Ecto neural progenitor cell (in vitro differentiated cells): ENCODE measurements at regions not wholly inside any gene's neighbourhood (a gene's known extent, or its start where the extent isn't known, plus 50 kb on each side); places are given as distances from the start of the nearest gene placed in this dataset.

Source experiments
- DNase-seq: peaks from one replicate; pipeline ENCODE4 v3.0.0-alpha.2; 2018; ENCODE audit warnings: low spot score

DNA sequence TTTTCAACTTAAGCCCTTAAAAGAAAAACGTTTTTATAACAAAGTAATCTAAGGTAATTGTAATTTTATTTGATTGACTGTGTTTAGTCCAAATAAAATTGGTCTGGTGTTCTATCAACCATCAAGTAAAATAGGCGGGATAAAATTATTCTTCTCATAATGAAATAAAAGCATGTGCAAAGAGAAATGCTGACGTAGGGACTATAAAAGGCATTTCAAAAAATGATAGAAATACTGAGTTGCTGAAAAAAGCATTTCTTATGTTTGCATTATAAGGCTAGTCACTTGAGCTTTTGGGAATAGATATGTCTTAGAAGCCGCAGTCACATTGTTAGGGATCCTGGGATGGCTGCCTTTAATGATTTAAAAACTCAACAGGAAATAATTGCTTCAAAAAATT lies 608.0 kb upstream of the JAG1 start:
- no peak for DNase-seq

DNA sequence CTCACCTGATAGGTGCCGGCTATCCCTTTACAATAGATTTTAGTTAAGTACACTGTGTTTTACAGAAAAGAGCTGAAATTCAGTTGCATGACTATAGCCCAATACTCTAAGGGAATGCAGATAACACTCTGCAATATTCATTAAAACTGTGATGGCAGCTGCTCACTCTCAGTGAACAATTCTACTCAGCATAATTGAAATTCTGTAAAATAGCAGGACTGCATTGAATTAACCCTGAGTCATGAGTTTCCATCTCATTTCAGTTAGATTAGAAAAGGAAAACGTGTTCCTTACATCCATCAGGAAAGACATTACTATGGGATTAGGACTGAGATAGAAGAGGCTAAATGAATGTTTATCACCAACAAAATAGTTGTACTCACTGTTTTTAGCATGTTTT lies 613.3 kb upstream of the JAG1 start:
- no peak for DNase-seq

DNA sequence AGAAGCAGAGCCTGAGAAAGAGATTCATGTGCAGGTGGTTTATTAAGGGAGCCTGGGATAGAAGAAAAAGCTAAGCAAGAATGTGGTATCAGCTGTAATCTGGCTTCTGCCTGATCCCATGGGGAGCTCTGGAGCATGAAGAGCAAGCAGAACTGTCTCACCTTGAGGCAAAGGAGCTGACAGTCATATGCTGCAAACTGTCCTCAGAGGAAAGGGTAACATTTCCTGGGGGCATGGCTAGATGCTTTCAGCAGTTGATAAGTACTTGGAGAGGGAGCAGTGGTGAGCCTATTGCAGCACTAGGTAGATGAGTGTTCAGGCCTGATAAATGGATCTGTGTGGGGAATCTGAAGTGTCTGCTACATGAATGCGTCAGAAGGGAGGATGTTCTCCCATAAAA lies 621.5 kb upstream of the BTBD3 start:
- no peak for DNase-seq

DNA sequence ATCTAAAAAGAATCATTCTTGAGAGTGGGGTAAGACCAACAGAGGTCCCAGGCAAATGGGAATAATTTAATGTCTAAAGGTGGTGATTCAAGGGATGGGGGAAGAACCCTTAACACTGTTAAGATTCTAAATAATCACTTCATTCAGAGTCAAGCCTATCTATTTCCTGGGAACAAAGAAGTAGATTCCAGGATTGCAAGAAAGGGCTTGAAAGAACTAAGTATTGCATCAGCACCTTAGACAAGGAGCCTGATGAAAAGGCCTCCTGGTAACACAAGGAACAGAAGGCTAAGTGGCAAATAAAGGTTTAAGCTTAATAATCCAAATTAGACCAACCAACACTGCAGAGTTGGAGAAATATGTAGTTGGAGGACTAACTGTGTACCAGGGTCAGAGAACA lies 620.7 kb upstream of the BTBD3 start:
- DNase-seq: no peak

DNA sequence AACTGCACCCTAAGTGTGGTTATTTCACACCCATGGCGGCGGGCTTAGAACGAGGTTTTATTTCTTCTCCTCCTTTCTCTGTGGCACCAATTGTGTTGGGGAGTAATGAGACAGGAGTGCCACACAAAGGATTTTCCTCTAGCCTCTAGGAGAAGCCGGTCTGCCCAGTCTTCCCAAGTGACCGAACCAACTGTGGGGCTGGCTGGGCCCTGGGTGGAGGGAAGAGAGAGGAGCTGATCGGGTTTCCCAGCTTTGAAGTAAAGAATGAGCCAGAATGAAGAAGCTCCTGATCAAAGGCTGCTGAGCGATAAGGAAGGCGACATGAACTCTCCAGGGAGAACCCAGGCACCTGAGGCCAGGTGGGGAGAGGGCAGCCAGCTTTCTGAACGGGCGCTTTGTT lies 616.0 kb upstream of the BTBD3 start:
- DNase-seq: no peak

DNA sequence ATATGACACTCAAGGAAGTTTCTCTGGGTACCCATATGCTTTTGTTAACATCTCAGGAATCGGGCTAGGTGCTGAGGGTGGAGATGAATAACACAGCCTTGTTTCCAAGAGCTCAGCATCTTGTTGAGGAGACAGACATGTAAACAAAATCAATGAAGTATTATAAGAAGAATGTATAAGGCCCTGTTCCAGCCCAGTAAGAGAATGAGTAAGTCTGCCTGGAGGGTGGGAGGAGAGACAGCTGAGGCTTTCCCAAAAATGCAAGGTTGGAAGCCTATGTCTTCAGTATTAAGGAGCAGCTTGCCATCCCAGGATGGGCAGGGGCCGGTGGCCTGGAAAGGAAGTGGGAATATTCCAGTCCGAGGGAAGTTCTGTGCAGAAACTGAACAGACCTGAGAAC lies 615.3 kb upstream of the BTBD3 start:
- DNase-seq: no peak

DNA sequence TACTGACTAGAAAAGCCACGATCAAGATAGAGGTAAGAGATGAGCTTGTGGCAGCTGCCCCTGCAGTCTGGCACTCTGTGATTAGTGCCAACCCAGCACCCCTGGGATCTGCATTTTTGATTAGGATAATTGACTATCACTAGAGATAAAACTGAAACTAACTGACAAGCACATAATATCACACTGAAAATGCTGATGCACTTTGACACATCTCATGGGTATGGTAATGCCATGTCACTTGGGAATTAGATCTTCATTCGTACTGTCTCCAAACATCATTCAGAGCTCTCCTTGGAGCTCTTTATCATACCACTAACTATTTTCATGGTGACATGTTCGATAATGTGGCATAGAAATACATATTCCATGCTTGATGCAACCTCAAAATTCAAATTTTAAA lies 612.9 kb upstream of the BTBD3 start:
- no peak for DNase-seq

DNA sequence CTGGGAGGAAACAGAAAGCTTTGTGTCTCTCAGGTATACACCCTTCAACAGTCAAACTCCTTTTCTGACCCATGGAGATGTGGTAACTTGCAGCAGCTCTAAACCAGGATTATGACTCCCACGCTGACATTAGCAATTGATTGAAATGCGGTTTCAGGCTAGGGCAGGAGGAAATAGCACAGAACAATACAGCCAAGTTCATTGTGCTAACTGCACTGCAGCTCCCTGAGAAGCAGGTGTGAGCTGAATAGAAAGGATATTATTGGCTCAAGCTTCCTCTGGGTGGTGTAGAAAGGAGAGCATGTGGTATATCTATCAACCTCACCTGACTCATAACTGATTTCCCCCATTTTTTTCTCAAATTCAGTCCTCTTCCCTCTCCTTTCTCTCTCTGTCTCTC lies 612.3 kb upstream of the BTBD3 start:
- no peak for DNase-seq

DNA sequence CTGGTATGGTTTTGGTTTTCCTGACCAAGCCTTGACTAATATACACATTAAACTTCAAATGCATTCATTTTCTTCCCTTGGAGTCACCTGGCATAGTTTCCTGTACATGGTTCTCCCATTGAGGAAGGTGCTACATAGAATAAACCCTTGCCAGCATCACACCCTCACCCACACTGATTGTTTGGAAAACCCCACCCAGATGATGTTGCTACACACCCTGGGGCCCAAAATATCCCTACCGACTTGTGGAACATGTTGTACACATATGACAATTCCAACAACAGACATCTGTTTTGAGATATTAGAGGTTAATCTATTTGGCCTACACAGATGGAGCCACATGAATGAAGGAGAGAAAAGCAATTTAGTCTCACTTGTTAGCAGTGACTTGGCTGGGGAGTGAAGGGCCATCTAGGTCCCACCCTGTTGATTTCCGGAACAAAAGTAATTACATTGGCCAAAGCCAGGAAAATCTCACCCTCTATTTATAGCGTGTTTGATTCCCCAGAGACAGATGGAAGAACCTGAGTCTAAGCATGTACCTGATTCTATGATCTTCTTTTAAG lies 606.0 kb upstream of the BTBD3 start:
- DNase-seq: no peak

DNA sequence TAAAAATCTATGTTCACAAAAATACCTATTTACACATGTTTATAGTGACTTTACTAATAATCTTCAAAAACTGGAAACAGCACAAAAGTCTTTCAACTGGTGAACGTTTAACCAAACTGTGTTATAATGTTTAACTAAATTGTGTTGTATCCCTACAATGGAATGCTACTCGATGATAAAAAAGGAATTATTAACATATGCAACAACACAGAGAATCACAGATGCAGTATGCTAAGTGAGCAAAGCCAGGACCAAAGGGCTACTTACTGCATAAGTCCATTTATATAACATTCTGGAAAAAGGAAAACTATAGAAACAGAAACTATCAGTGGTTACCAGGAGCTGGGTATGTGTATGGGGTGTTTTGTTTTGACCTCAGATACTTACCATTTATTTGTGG lies 602.2 kb upstream of the BTBD3 start:
- DNase-seq: no peak

DNA sequence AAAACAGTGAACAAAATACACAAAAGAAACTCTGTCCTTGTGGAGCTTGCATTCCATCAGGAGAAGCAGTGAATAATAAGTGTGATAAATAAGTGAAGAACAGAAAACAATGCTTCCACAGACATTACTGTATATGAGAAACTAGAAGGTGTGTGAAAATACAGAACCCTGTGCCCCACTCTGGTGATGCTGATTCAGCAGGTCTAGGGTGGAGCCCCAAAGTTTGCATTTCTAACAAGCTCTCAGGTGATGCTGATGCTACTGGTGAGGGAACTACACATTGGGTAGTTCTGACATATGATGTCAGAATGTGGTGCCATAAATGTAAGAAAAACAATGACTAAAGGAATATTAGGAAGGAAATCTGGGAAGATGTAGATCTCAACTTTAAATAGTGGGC lies 601.4 kb upstream of the BTBD3 start:
- DNase-seq: no peak

DNA sequence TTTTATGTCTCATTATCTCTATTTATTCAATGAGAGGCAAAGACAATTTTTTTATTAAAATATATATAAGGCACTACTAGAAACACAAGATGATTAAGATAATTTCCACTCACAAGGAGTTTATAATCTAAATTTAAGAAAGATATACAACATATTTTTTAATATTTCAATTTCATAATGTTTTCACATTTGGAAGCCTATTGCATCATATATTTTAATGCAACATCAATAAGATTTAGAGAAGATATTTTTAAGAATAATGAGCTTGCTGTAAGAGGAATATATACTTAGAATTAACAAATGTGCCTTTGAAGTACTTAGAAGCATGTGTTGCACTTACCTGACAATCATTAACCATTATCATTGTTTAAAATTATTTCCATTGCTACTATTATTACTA lies 597.7 kb upstream of the BTBD3 start:
- DNase-seq: no peak

DNA sequence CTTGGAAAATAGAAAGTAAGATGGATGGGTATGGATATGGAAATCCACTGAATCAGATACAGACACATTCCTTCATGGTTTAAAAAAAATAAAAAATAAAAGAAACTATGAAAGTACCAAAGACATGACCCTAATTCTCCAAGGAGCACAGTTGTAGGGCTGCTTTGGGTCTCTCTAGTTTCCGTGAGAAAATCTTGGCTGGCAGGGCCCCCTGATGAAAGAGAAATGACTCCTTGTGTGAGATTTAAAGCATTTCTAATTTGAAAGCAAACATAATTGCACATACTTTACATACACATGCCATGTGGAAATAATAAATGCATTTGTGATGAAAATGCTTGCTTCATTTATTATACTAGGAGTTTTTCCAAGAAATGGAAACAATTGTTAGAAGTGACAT lies 593.9 kb upstream of the BTBD3 start:
- no peak for DNase-seq

DNA sequence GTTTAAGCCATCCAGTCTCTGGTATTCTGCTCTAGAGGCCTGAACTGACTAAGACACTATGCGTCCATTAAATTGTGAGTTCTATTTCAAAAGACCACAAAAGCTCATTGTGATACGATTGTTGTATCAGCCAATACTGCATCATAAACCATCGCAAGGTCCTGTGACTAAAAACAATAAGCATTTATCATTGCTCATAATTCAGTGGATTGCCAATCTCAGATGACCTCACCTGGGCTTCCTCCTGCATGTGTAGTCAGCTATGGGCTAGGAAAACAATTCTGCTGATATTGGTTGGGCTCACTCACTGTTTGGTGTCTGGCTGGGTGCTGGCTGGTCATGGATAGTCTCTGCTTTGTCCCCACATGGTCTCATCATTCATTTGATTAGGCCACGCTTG lies 592.7 kb upstream of the BTBD3 start:
- DNase-seq: no peak

DNA sequence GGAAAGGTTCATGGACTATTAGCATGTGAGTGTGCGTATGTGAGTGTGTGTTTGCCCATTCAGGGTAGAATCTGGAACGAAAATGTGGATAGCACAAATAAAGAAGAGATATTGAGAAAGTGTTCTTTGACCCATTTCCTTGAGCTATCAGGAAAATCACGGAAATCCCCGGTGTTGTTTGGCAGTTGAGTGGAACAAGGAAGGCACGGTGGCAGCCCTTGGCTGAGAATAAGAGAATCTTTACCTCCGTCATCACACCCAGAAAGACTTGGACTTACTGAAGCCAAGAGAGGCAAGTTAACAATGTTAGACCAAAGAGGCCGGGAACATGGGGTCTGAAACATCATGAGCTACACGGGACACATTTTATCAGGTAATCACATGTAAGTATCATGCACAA lies 588.9 kb upstream of the BTBD3 start:
- DNase-seq: no peak

DNA sequence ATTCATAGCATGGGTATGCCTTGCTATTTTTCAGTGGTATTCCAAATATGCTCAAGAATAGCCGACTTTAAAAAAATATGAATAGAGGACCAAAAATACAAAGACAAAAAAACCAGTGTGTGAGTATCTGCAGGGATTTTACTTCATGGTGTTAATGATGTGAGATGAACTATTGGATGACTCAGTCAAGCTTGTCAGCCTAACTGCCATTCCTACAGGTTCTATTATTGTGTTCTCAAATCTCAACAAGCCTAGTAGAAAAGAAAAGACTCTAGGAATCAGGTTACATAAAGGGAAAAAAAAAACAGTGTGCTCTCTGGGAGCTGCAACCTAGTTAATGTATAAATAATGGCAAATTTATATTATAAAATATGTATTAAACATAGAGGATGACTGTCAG lies 588.4 kb upstream of the BTBD3 start:
- no peak for DNase-seq

DNA sequence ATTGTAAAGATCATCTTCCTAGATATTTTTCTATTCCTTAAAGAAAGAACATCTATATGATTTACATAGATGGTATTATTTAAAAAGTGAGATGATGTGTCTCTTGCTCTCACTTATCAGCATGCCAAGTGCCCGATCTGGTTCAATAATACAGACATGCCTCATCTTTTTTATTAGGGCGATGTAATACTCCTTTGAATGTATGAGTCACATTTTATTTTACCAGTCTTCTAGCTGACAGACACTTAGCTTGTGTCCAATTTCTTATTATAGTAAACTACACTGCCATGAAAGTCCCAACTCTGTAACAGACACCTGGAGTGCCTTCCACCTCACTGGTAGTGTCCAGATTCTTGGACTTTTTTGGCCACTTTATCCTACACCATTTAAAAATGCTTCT lies 586.6 kb upstream of the BTBD3 start:
- no peak for DNase-seq

DNA sequence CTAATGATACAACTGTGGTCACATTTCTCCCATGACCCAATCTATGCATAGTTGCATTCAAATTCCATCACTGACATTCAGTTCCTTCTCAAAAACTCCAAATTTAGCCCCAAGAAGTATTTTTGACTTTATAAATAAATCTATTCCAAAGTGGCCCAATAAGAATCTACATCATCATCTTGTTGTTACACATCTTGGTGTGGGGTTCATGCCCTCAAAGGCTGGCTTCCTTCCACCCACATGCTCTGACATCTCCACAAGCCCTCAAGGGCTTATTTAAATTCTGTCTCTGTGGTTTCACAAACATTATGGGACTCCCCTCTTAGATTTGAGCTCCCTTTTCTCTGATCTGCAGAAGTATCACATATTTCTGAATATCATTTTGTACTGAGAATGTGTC lies 585.3 kb upstream of the BTBD3 start:
- DNase-seq: no peak

DNA sequence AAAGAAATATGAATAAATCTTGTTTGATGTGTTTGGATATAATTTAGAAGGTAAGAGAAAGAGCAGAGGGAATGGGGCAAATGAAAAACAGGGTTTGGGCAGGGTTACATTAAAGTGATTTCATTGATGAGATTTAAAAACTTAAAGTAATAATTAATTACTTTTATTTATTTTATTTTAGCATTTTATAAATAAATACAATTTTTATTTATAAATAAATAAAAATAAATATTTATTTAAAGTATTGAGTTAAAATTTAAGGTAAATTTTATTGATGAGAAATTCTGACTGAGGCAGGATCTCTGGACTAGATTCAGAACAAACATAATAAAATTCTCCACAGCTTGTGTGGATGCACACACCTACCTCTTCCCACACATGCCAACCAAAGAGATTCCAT lies 584.1 kb upstream of the BTBD3 start:
- no peak for DNase-seq

DNA sequence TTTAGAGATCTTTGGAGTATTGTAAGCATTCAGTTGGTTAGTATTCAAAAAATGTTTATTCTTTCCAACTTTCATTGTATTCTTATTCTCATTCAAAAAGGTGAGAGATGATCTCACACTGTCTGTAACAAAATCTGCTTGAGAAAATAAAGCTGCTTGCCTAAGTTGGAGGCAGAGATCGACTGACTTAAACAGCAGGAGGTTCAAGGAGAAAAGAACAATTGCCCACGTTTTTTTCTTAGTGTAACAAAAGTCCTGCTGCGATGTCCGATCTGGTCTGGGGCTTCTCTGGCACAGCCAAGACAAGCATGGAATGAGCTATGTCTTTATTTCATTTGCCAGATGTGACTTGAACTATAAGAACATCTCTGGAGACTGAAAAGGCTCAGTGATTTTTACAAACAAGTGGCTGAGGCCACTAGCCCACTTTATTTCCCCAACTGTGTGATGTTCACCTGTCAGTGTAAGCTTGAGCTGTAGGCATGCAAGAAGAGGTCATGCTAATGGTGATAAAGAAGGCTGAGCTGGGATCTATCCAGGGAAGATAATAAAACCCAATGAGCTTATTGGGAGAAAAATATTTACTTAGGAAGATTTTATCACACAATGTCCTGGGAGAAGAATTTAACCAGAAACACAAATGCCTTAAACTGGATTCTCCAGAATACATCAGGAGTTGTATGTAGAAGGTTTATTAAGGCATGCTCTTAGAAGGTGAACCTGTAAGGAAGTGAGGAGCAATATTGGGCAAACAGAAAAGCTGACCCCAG lies 580.1 kb upstream of the BTBD3 start:
- no peak for DNase-seq

DNA sequence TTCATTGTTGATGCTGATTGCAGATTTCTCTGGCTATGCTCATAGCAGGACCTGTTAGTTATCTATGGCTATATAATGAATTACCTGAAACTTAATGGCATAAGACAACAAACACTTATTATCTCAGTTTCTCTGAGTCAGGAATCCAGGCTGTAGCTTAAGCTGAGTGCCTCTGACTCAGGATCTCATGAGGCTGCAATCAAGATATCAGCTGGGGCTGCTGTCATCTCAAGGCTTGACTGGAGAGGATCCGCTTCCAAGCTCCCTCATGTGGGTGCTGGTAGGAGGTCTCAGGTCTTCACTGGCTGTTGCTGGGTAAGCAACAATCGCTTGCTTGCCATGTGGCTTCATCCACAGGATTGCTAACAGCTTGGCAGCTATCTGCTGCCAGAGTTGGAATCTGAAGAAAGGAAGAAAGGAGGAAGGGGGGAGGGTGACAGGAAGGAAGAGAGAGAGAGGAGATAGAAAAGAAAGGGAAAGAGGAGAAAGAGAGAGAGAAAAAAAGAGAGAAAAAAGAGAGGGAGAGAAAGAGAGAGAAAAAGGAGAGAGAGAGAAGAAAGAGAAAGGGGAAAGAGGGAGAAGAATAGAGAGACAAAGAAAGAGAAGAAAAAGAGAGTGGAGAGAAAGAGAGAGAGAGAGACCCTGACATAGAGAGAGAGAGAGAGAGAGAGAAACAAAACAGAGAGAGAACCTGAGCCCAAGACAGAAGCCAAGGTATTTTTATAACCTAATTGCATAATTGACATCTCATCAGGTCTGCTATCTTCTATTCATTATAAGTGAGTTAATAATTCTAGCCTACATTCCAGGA lies 579.0 kb upstream of the BTBD3 start:
- no peak for DNase-seq

DNA sequence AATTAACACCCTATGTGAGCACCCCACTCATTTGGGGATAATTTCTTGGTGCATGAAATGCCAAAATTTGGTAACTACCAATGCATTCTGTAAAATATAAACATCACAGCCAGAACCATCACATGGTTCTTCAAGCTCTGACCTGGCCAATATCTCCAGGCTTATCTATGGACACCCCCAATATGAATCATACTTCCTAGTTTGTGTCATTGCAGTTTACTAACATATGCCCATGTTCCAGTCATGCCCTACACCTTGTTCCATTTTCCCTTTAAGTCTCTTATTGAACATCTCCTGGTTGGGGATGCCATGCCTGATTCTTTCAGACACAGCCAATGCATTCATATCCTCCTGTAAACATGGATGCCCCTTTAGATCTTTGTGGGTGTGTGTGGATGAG lies 572.8 kb upstream of the BTBD3 start:
- DNase-seq: no peak

DNA sequence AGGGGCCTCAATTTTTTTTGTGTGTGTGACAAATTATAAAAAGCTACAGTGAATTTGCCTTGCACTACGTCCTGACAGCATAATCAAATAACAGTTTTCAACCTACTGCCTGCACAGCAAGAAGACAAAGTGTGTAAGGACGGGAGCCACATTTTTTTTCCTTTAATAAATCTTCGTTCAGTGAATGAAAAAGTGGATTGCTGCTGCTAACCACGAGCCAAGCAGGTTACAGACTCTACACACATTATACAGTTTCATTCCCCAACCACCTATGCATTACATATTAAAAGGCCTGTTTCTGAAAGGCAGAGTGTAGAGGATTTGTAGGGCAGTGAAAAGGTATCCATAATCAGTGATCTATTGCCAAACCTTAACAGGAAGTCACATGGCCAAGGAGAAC lies 570.0 kb upstream of the BTBD3 start:
- no peak for DNase-seq
